ENCODE measurements at regions not wholly inside any gene's neighbourhood (a gene's known extent, or its start where the extent isn't known, plus 50 kb on each side); places are given as distances from the start of the nearest gene placed in this dataset.

DNA sequence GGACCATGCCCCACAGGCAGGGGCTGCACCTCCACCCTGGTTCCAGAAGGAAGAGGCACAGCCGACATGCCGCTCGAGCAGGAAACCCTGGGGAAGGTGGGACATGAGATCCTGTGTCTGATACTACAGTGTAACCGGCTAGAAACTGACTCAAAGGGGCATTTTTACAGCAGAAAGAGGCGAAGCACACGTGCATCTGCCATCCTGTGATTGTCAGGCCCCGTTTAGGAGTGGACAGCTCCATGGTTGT, 62.7 kb downstream of the SIK1 start:
- no peak for DNase-seq

- no peak for DNase-seq
These were observed 63.2 kb downstream of the SIK1 start for GRCh38 chr21:43363506-43364260.

DNA sequence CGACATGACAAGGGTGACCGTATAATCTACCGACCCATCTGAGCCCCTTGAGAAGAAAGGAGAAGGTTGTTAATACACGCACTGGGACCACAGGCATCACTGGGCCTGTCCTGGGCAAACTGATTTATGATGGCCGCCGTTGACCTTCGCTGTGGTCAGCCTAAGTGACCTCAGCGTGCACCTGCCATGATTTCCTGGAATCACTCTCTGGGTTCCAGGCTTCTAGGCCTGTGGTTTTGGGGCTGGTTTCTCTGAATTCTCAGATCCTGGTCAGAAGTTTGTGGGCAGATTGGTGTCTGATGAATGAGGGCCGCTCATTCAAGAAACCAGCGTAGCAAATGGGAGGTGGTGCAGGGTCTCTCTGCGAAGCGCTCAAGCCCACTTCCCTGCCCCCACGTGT, 64.0 kb downstream of the SIK1 start:
- DNase-seq = no peak

- peak; percentile 21 to 84 for DNase-seq
These were observed 64.6 kb downstream of the SIK1 start for GRCh38 chr21:43362321-43362791.

DNA sequence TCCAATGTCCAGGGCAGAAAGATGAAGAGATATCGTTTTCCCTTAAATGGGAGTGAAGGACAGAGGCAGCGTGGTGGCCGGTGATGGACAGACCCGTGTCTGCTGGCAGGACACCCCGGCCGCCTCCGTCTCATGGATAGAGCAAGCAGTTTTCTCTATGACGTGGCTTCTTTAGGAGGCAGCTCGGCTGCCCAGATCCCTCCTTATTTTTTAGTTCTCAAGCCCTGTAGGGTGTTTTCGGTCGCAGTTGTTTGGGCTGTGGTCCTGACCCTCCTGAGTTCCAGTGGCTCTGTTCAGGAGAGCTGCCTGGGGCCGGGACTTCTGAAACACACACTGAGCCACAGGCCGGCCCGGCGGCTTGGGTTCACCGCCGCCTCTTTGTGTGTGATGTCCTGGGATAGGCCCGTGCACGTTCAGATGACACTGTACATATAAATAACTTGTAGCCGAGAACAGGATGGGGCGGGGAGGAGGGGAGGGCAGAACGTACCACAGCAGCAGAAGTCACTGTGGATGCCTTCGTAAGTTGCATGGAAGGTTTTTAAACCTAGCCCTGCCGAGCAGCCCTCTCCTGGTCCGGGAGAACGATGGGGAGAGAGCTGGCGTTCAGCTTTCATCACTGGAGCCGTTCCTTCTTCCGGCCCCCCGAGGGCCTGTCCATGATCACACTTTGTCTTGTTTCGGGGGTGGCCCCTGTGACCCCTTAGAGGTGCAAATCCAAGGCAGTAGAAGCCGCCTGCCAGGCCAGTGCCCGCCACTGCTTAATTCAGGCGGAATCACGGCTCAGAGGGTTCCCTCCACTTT, 65.2 kb downstream of the SIK1 start:
- DNase-seq = peak in 1 of 2 donors; percentile 39

GRCh38 chr21:43361127-43361492, 65.8 kb downstream of the SIK1 start:
- DNase-seq = no peak

GRCh38 chr21:43360441-43361126, 66.3 kb downstream of the SIK1 start:
- no peak for DNase-seq

- DNase-seq = no peak
These were observed 67.8 kb downstream of the SIK1 start for GRCh38 chr21:43358940-43359822.

- DNase-seq = no peak
These were observed 69.1 kb downstream of the SIK1 start for GRCh38 chr21:43357715-43358430.

- no peak for DNase-seq
These were observed 71.0 kb downstream of the SIK1 start for GRCh38 chr21:43355925-43356289.

GRCh38 chr21:43355266-43355924, 71.5 kb downstream of the SIK1 start:
- DNase-seq = no peak

DNA sequence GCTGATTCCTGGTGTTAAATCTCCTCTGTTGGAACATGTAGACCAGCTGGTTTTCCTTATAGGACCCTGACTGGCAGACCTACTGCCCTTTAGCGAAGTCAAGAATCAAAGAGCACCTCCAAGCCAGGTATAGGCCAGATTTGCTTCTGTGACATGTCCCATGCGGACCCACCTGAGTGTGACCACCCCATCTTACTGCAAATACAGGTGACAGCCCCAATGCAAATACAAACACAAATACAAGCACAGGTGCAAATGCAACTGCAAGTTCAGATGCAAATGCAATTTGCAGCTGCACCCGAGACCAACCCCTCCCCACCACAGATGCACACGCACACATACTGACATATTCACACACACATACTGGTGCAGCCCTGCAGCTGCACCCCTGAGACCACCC, 72.3 kb downstream of the SIK1 start:
- no peak for DNase-seq

DNA sequence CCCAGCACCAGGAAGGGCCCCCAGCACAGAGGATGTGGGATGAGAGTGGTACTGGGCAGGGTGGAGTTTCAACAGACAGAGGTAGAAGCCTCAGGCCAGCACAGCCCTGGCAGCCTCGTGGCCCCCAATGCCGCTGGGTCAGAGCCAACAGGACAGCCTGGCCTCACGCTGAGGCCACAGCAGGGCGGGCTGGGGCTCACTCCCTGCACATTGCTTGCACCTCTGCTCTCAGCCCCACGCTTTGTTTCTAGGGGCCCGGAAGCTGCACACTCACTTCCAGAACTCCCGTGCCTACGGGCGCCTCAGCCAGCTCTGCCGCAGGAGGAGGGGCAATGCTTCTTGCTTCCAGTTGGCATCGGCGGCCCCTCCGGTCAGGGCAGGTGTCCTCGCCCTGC, 72.9 kb downstream of the SIK1 start:
- no peak for DNase-seq

- DNase-seq = no peak
These were observed 73.5 kb downstream of the SIK1 start for GRCh38 chr21:43353282-43354025.

DNA sequence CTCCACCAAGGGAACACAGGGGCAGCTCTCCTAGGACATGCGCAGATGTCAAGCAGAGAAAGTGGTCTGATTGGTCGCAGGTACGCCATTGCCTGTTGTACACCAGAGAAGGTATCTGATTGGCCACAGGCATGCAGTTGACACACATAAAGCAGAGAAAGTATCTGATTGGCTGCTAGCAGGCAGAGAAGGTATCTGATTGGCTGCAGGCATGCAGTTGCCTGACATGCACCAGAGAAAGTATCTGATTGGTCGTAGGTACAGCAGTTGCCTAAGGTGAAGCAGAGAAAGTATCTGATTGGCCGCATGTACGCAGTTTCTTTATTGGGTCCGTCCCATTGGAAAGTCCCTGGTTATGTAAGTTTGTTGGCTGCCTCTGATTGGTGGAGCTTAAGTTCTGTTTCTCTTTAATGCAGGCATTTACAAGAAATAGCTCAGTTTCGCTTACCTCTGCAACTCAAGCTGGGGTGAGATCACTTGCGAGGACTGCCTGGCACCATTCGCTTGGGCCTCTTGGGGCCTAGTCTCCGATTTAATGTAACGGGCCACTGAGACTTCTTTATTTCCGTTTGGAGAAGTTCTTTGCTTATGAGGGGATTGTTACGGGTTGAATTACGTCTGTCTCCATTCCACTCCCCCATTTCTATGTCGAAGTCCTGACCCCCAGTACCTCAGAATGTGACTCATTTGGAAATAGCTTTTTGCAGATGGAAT, 74.2 kb downstream of the SIK1 start:
- DNase-seq = no peak

DNA sequence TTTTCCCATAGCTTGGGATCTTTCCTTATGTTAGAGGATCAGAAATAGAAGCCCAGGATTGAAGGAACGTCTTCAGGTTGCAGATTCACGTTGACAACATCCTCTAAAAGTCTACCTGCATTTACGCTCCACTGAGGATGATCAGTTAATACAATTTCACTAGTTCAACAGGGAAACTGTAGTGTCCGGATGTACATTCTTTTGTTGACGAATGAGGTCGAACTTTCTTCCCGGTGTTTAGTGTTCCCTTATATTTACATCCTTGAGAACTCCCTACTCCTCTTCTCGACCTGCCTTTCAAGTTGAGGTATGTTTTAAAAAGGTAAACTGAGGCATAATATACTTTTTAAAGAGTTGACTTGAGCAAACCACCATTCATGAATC, 74.8 kb downstream of the SIK1 start:
- no peak for DNase-seq

DNA sequence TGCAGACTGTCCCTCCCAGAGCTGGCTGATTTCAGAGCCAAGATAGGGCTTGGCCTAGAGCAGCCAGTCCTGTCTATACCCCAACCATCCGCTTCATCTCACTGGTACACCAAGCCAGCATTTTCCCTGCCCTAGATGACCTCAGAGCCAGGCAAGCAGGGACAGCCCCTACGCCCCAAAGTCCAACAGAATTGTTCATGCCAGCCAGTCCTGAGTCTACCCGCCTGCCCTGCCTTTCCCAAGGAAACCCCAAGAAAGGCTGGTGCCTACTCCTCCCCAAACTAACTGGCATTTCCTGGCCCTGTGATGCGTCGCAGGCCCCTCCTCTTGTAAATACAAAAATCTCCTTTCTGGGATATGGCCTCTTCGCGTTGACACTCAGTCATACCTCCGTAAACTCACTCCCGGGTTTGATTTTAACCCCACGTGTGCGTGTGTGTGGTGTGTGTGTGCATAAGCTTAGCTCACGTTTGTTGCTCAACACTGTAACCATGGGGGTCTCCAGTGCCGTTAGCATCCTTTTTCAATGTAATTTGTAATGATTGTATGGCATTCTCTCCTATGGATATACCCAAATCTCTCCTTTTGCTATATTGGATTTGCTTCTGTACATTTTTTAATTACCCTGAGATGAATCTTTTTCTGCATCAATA, 75.3 kb downstream of the SIK1 start:
- no peak for DNase-seq

- no peak for DNase-seq
These were observed 77.3 kb downstream of the SIK1 start for GRCh38 chr21:43349644-43350043.

GRCh38 chr21:43348801-43349261, 78.1 kb downstream of the SIK1 start:
- no peak for DNase-seq

Measured in bone marrow (tissue), 2 donors.